ENCODE measurements at regions not wholly inside any gene's neighbourhood (a gene's known extent, or its start where the extent isn't known, plus 50 kb on each side); places are given as distances from the start of the nearest gene placed in this dataset.

- peak in 1 of 2 experiments; percentile 69 for DNase-seq (ENCODE audit: low read depth in 1 of 2, low spot score in 1 of 2)
Measured at GRCh38 chr20:22368235-22368634, 216.1 kb downstream of the FOXA2 start.

GRCh38 chr20:22366631-22367030, 217.7 kb downstream of the FOXA2 start:
- DNase-seq (ENCODE audit: low read depth in 1 of 2, low spot score in 1 of 2) = no peak
- no peaks in the 10 kb centered on the region for H3K27me3 ChIP-seq (ENCODE audit: insufficient read depth, poor library complexity, severe bottlenecking)
- no peak overlapping the region for H3K27ac ChIP-seq (replicated peaks)
- no peak for TF ChIP-seq SPI1 (IDR thresholded peaks at IDR 0.05; ENCODE audit: borderline replicate concordance, low read depth)
- no peak for TF ChIP-seq REST (IDR thresholded peaks at IDR 0.05; ENCODE audit: insufficient replicate concordance, low read depth)
- TF ChIP-seq GABPA (IDR thresholded peaks at IDR 0.05; ENCODE audit: low read depth) = no peak
- no peak for TF ChIP-seq POLR2AphosphoS5 (IDR thresholded peaks at IDR 0.05; ENCODE audit: low read depth)
- no peak for TF ChIP-seq CTCF (IDR thresholded peaks at IDR 0.05; ENCODE audit: insufficient read depth, low read length)
- H3K4me3 ChIP-seq (replicated peaks; ENCODE audit: insufficient read depth, low read length) = no peak overlapping the region

More at GRCh38 chr20:22368235-22368634, 216.1 kb downstream of the FOXA2 start:
- H3K27ac ChIP-seq (replicated peaks) = no peak overlapping the region
- H3K4me3 ChIP-seq (replicated peaks; ENCODE audit: insufficient read depth, low read length) = no peak overlapping the region
- TF ChIP-seq GABPA (IDR thresholded peaks at IDR 0.05; ENCODE audit: low read depth) (no peak), SPI1 (IDR thresholded peaks at IDR 0.05; ENCODE audit: borderline replicate concordance, low read depth) (peak; percentile 94)
- H3K27me3 ChIP-seq (ENCODE audit: insufficient read depth, poor library complexity, severe bottlenecking) = no peaks in the 10 kb centered on the region

- Histone ChIP-seq H3K27ac (replicated peaks) (no peak overlapping the region), H3K4me3 (replicated peaks; ENCODE audit: insufficient read depth, low read length) (no peak overlapping the region), H3K27me3 (ENCODE audit: insufficient read depth, poor library complexity, severe bottlenecking) (no peaks in the 10 kb centered on the region)
- no peak for DNase-seq (ENCODE audit: low read depth in 1 of 2, low spot score in 1 of 2)
- TF ChIP-seq POLR2AphosphoS5 (IDR thresholded peaks at IDR 0.05; ENCODE audit: low read depth) = no peak
- no peak for TF ChIP-seq CTCF (IDR thresholded peaks at IDR 0.05; ENCODE audit: insufficient read depth, low read length)
- no peak for TF ChIP-seq REST (IDR thresholded peaks at IDR 0.05; ENCODE audit: insufficient replicate concordance, low read depth)
- no peak for TF ChIP-seq SPI1 (IDR thresholded peaks at IDR 0.05; ENCODE audit: borderline replicate concordance, low read depth)
- TF ChIP-seq GABPA (IDR thresholded peaks at IDR 0.05; ENCODE audit: low read depth) = no peak
Measured at GRCh38 chr20:22354647-22355046, 229.7 kb downstream of the FOXA2 start.

- Histone ChIP-seq H3K27ac (replicated peaks) (no peak overlapping the region), H3K4me3 (replicated peaks; ENCODE audit: insufficient read depth, low read length) (no peak overlapping the region), H3K27me3 (ENCODE audit: insufficient read depth, poor library complexity, severe bottlenecking) (no peaks in the 10 kb centered on the region)
- TF ChIP-seq POLR2AphosphoS5 (IDR thresholded peaks at IDR 0.05; ENCODE audit: low read depth) = no peak
- no peak for TF ChIP-seq SPI1 (IDR thresholded peaks at IDR 0.05; ENCODE audit: borderline replicate concordance, low read depth)
- no peak for TF ChIP-seq GABPA (IDR thresholded peaks at IDR 0.05; ENCODE audit: low read depth)
- TF ChIP-seq REST (IDR thresholded peaks at IDR 0.05; ENCODE audit: insufficient replicate concordance, low read depth) = no peak
- no peak for TF ChIP-seq CTCF (IDR thresholded peaks at IDR 0.05; ENCODE audit: insufficient read depth, low read length)
- DNase-seq (ENCODE audit: low read depth in 1 of 2, low spot score in 1 of 2) = no peak
Measured at GRCh38 chr20:22353586-22353985, 230.8 kb downstream of the FOXA2 start.

Measured in HL-60 (cell line).